GM18907 (cell line): ENCODE measurements at regions not wholly inside any gene's neighbourhood (a gene's known extent, or its start where the extent isn't known, plus 50 kb on each side); places are given as distances from the start of the nearest gene placed in this dataset.

Experiments
- ATAC-seq: cut with Tn5 transposase; IDR thresholded peaks from one replicate; pipeline ENCODE4 v1.9.1; 2021; ENCODE audit warnings: mild to moderate bottlenecking, moderate library complexity; ENCODE audit not compliant: unreplicated experiment

GRCh38 chr10:88058750-88059149 lies 195.3 kb downstream of the PTEN start:
- no peak for ATAC-seq

GRCh38 chr10:88059190-88059589 lies 195.8 kb downstream of the PTEN start:
- no peak for ATAC-seq

- no peak for ATAC-seq
These were observed 197.3 kb downstream of the PTEN start for GRCh38 chr10:88060762-88061161.

- no peak for ATAC-seq
These were observed 199.0 kb downstream of the PTEN start for GRCh38 chr10:88062385-88062784.

GRCh38 chr10:88062798-88063472 lies 199.5 kb downstream of the PTEN start:
- no peak for ATAC-seq

- no peak for ATAC-seq
These were observed 200.6 kb downstream of the PTEN start for GRCh38 chr10:88063861-88064557.

GRCh38 chr10:88064608-88065382 lies 201.4 kb downstream of the PTEN start:
- peak; percentile 52 for ATAC-seq

GRCh38 chr10:88065383-88066049 lies 202.1 kb downstream of the PTEN start:
- ATAC-seq, result peak; percentile 2

GRCh38 chr10:88066319-88066718 lies 202.9 kb downstream of the PTEN start:
- ATAC-seq, result no peak

- no peak for ATAC-seq
These were observed 203.5 kb downstream of the PTEN start for GRCh38 chr10:88066876-88067275.

GRCh38 chr10:88067737-88068136 lies 204.3 kb downstream of the PTEN start:
- ATAC-seq, result no peak

- no peak for ATAC-seq
These were observed 205.9 kb downstream of the PTEN start for GRCh38 chr10:88069338-88069737.

GRCh38 chr10:88070080-88070880 lies 206.9 kb downstream of the PTEN start:
- peak; percentile 55 for ATAC-seq

GRCh38 chr10:88071879-88072278 lies 208.5 kb downstream of the PTEN start:
- ATAC-seq, result no peak

GRCh38 chr10:88073682-88074081 lies 210.3 kb downstream of the PTEN start:
- no peak for ATAC-seq

GRCh38 chr10:88074971-88075370 lies 211.5 kb downstream of the PTEN start:
- ATAC-seq, result no peak

- ATAC-seq, result peak; percentile 57
These were observed 212.8 kb downstream of the PTEN start for GRCh38 chr10:88076027-88076880.

- no peak for ATAC-seq
These were observed 214.6 kb downstream of the PTEN start for GRCh38 chr10:88077977-88078376.

GRCh38 chr10:88080213-88080612 lies 216.8 kb downstream of the PTEN start:
- ATAC-seq, result peak; percentile 49
